ENCODE measurements at regions not wholly inside any gene's neighbourhood (a gene's known extent, or its start where the extent isn't known, plus 50 kb on each side); places are given as distances from the start of the nearest gene placed in this dataset.

GRCh38 chr12:107384645-107385044 is 291.3 kb upstream of the CRY1 start:
- no peak for TF ChIP-seq CTCF (IDR thresholded peaks at IDR 0.05)

GRCh38 chr12:107385509-107385908 is 292.2 kb upstream of the CRY1 start:
- no peak for TF ChIP-seq CTCF (IDR thresholded peaks at IDR 0.05)

GRCh38 chr12:107386569-107386968 is 293.2 kb upstream of the CRY1 start:
- no peak for TF ChIP-seq CTCF (IDR thresholded peaks at IDR 0.05)

GRCh38 chr12:107388263-107388662 is 294.9 kb upstream of the CRY1 start:
- TF ChIP-seq CTCF (IDR thresholded peaks at IDR 0.05) = no peak

- no peak for TF ChIP-seq CTCF (IDR thresholded peaks at IDR 0.05)
Observed at GRCh38 chr12:107390414-107390813, 295.2 kb upstream of the PWP1 start.

- TF ChIP-seq CTCF (IDR thresholded peaks at IDR 0.05) = no peak
Observed at GRCh38 chr12:107393043-107393717, 292.4 kb upstream of the PWP1 start.

GRCh38 chr12:107394693-107395092 is 290.9 kb upstream of the PWP1 start:
- no peak for TF ChIP-seq CTCF (IDR thresholded peaks at IDR 0.05)

- no peak for TF ChIP-seq CTCF (IDR thresholded peaks at IDR 0.05)
Observed at GRCh38 chr12:107395817-107396216, 289.8 kb upstream of the PWP1 start.

All from LNCAP (cell line).